ENCODE measurements at regions not wholly inside any gene's neighbourhood (a gene's known extent, or its start where the extent isn't known, plus 50 kb on each side); places are given as distances from the start of the nearest gene placed in this dataset.

- no peak for TF ChIP-seq XRCC4 (IDR thresholded peaks at IDR 0.05; ENCODE audit: extremely low read depth, insufficient read depth, insufficient read length)
- no peak for TF ChIP-seq CCNT2 (IDR thresholded peaks at IDR 0.05; ENCODE audit: borderline replicate concordance, extremely low read depth, insufficient read length, low read depth, low read length)
- no peak for TF ChIP-seq ZNF707 (CRISPR knock-in tag; conservative IDR thresholded peaks at IDR 0.05)
- TF ChIP-seq ZNF655 (CRISPR knock-in tag; IDR thresholded peaks at IDR 0.05) = 0 out of 2 replicates have a peak, but pooled peaks have one; percentile 19
- no peak for TF ChIP-seq PCBP2 (IDR thresholded peaks at IDR 0.05; ENCODE audit: low read depth, low read length, poor library complexity, severe bottlenecking)
- TF ChIP-seq CAMTA2 (CRISPR knock-in tag; conservative IDR thresholded peaks at IDR 0.05) = no peak
- TF ChIP-seq MEF2D (tag; conservative IDR thresholded peaks at IDR 0.05; ENCODE audit: low read depth) = no peak
- TF ChIP-seq ZBED1 (IDR thresholded peaks at IDR 0.05) = no peak
- TF ChIP-seq, protein P1, sequence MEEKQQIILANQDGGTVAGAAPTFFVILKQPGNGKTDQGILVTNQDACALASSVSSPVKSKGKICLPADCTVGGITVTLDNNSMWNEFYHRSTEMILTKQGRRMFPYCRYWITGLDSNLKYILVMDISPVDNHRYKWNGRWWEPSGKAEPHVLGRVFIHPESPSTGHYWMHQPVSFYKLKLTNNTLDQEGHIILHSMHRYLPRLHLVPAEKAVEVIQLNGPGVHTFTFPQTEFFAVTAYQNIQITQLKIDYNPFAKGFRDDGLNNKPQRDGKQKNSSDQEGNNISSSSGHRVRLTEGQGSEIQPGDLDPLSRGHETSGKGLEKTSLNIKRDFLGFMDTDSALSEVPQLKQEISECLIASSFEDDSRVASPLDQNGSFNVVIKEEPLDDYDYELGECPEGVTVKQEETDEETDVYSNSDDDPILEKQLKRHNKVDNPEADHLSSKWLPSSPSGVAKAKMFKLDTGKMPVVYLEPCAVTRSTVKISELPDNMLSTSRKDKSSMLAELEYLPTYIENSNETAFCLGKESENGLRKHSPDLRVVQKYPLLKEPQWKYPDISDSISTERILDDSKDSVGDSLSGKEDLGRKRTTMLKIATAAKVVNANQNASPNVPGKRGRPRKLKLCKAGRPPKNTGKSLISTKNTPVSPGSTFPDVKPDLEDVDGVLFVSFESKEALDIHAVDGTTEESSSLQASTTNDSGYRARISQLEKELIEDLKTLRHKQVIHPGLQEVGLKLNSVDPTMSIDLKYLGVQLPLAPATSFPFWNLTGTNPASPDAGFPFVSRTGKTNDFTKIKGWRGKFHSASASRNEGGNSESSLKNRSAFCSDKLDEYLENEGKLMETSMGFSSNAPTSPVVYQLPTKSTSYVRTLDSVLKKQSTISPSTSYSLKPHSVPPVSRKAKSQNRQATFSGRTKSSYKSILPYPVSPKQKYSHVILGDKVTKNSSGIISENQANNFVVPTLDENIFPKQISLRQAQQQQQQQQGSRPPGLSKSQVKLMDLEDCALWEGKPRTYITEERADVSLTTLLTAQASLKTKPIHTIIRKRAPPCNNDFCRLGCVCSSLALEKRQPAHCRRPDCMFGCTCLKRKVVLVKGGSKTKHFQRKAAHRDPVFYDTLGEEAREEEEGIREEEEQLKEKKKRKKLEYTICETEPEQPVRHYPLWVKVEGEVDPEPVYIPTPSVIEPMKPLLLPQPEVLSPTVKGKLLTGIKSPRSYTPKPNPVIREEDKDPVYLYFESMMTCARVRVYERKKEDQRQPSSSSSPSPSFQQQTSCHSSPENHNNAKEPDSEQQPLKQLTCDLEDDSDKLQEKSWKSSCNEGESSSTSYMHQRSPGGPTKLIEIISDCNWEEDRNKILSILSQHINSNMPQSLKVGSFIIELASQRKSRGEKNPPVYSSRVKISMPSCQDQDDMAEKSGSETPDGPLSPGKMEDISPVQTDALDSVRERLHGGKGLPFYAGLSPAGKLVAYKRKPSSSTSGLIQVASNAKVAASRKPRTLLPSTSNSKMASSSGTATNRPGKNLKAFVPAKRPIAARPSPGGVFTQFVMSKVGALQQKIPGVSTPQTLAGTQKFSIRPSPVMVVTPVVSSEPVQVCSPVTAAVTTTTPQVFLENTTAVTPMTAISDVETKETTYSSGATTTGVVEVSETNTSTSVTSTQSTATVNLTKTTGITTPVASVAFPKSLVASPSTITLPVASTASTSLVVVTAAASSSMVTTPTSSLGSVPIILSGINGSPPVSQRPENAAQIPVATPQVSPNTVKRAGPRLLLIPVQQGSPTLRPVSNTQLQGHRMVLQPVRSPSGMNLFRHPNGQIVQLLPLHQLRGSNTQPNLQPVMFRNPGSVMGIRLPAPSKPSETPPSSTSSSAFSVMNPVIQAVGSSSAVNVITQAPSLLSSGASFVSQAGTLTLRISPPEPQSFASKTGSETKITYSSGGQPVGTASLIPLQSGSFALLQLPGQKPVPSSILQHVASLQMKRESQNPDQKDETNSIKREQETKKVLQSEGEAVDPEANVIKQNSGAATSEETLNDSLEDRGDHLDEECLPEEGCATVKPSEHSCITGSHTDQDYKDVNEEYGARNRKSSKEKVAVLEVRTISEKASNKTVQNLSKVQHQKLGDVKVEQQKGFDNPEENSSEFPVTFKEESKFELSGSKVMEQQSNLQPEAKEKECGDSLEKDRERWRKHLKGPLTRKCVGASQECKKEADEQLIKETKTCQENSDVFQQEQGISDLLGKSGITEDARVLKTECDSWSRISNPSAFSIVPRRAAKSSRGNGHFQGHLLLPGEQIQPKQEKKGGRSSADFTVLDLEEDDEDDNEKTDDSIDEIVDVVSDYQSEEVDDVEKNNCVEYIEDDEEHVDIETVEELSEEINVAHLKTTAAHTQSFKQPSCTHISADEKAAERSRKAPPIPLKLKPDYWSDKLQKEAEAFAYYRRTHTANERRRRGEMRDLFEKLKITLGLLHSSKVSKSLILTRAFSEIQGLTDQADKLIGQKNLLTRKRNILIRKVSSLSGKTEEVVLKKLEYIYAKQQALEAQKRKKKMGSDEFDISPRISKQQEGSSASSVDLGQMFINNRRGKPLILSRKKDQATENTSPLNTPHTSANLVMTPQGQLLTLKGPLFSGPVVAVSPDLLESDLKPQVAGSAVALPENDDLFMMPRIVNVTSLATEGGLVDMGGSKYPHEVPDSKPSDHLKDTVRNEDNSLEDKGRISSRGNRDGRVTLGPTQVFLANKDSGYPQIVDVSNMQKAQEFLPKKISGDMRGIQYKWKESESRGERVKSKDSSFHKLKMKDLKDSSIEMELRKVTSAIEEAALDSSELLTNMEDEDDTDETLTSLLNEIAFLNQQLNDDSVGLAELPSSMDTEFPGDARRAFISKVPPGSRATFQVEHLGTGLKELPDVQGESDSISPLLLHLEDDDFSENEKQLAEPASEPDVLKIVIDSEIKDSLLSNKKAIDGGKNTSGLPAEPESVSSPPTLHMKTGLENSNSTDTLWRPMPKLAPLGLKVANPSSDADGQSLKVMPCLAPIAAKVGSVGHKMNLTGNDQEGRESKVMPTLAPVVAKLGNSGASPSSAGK (IDR thresholded peaks at IDR 0.05) = peak; percentile 26; the same call in 1 of the 2 replicates
- no peak for TF ChIP-seq IFI16 (CRISPR knock-in tag; IDR thresholded peaks at IDR 0.05)
- TF ChIP-seq LCOR (CRISPR knock-in tag; IDR thresholded peaks at IDR 0.05) = no peak
- no peak for TF ChIP-seq VEZF1 (CRISPR knock-in tag; IDR thresholded peaks at IDR 0.05)
- no peak for TF ChIP-seq C11orf30 (IDR thresholded peaks at IDR 0.05; ENCODE audit: low read depth)
Observed at GRCh38 chr13:91078093-91078679, 269.3 kb upstream of the MIR17HG start (continued).

Data from K562 (cell line).